ENCODE measurements at regions not wholly inside any gene's neighbourhood (a gene's known extent, or its start where the extent isn't known, plus 50 kb on each side); places are given as distances from the start of the nearest gene placed in this dataset.

DNA sequence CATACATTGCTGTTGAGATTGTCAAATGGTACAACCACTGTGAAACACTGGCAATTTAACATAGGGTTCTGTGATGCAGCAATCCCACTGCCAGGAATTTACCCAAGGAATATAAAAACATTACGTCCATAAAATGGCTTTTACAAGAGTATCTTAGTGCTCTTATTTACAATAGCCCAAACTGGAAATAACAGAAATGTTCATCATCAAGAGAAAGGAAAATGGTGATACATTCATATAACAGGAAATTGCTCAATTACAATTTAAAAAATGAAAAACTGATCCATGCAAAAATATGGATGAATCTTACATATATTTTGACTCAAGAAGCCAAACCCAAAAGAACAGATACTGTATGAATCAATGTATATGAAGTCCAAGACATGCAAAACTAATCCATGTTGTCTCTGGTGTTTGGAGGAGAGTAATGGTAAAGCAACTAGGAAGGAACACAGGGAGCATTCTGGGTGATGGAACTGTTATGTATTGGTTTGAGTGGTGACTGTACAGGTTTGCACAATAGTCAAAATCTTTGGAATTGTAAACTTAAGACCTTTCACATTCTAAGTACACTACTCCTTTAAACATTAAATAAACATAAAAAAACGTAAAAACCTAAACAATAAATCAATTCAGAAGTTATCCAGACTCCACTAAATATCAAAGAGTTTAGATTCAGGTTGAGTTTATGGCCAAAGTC lies 104.8 kb upstream of the WDR75 start:
- no peak overlapping the region for H3K4me3 ChIP-seq (ENCODE audit: low read depth, low read length)
- TF ChIP-seq, protein P1, sequence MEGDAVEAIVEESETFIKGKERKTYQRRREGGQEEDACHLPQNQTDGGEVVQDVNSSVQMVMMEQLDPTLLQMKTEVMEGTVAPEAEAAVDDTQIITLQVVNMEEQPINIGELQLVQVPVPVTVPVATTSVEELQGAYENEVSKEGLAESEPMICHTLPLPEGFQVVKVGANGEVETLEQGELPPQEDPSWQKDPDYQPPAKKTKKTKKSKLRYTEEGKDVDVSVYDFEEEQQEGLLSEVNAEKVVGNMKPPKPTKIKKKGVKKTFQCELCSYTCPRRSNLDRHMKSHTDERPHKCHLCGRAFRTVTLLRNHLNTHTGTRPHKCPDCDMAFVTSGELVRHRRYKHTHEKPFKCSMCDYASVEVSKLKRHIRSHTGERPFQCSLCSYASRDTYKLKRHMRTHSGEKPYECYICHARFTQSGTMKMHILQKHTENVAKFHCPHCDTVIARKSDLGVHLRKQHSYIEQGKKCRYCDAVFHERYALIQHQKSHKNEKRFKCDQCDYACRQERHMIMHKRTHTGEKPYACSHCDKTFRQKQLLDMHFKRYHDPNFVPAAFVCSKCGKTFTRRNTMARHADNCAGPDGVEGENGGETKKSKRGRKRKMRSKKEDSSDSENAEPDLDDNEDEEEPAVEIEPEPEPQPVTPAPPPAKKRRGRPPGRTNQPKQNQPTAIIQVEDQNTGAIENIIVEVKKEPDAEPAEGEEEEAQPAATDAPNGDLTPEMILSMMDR (IDR thresholded peaks at IDR 0.05; ENCODE audit: low read depth, low read length) = no peak

- no peak overlapping the region for H3K4me3 ChIP-seq (ENCODE audit: low read depth, low read length)
- TF ChIP-seq, protein P1 (IDR thresholded peaks at IDR 0.05; ENCODE audit: low read depth, low read length) = no peak
These were observed 103.6 kb upstream of the WDR75 start for GRCh38 chr2:189337656-189338055.

DNA sequence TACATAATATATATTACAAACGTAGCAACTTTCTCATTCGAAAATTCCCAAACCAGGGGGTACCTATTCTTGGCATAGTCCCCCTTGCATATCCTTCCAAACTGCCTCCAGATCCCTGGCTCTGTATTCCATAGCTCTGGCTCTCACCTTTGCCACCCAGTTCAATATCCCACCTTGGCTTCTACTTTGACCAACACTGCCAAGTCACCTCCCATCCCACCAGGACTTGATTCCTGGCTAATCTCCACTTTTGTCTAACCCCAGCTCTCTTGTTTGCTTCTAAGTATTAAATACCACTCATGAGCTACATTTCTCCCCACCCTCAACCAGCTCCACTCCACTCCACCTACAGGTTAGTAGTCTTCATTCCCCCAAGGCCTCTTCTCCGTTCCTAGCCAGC lies 103.2 kb upstream of the WDR75 start:
- TF ChIP-seq, protein P1 (IDR thresholded peaks at IDR 0.05; ENCODE audit: low read depth, low read length) = no peak
- no peak overlapping the region for H3K4me3 ChIP-seq (ENCODE audit: low read depth, low read length)

DNA sequence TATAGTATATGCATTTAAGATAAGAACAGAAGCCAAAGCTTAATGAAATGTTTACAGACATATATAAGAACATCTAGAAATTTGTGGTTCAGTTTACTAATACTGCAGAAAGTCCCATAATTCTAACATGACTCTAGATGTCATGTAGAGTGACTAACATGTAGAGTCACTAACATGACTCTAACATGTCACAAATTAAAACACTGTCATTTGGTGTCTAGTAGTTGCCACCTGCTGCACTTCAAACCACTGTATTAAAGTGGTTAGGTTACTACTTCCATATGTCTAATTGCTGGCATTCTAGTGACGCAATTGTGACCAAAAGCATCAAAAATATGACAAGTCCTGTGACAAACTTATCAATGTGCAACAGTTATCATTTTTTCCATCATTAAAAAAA lies 100.2 kb upstream of the WDR75 start:
- TF ChIP-seq, protein P1 (IDR thresholded peaks at IDR 0.05; ENCODE audit: low read depth, low read length) = no peak
- H3K4me3 ChIP-seq (ENCODE audit: low read depth, low read length) = no peak overlapping the region

DNA sequence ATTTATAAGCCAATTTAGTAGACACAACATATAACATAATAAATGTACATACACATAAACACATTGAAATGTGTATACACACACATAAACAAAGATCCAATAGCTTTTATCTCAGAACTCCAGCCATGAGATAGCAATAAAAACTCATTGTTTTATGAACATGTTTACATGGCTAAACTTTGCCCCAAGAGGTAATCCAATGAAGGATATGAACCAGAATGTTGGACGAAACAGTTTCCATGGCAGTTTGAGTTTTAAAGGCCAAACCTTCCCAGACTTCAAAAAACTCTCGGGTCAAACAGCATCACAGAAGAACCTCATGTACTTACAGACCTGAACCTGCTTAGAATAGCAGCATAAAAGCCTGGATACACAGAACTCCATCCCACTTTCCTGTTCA lies 97.2 kb upstream of the WDR75 start:
- H3K4me3 ChIP-seq (ENCODE audit: low read depth, low read length) = no peak overlapping the region
- TF ChIP-seq, protein P1 (IDR thresholded peaks at IDR 0.05; ENCODE audit: low read depth, low read length) = no peak

- TF ChIP-seq, protein P1 (IDR thresholded peaks at IDR 0.05; ENCODE audit: low read depth, low read length) = no peak
- H3K4me3 ChIP-seq (ENCODE audit: low read depth, low read length) = no peak overlapping the region
These were observed 93.7 kb upstream of the WDR75 start for GRCh38 chr2:189347540-189347939.

DNA sequence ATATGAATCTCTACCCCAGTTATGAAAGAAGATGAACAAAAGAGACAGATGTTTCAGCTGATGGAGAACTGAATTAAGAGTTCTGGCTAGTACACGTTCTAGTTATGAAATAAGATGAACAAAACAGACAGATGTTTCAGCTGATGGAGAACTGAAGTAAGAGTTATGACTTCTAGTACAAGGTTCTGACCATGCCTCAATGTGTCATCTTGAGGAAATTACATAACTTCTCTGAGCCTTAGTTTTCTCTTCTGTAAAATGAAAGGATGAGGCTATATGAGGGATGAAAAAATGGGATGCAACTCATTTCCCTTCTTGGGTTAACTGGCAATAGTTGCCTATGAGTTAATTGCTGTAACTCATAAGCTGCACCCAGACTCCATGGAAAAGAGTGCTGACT lies 92.9 kb upstream of the WDR75 start:
- no peak overlapping the region for H3K4me3 ChIP-seq (ENCODE audit: low read depth, low read length)
- TF ChIP-seq, protein P1 (IDR thresholded peaks at IDR 0.05; ENCODE audit: low read depth, low read length) = no peak

Measured in WI38 (cell line).